ENCODE measurements at regions not wholly inside any gene's neighbourhood (a gene's known extent, or its start where the extent isn't known, plus 50 kb on each side); places are given as distances from the start of the nearest gene placed in this dataset.

GRCh38 chr13:61765940-61766666 is 350.5 kb upstream of the PCDH20 start:
- no peak for DNase-seq (ENCODE audit: low spot score)

- no peak for DNase-seq (ENCODE audit: low spot score)
Observed at GRCh38 chr13:61765181-61765742, 349.6 kb upstream of the PCDH20 start.

- no peak for DNase-seq (ENCODE audit: low spot score)
Observed at GRCh38 chr13:61761690-61762089, 346.0 kb upstream of the PCDH20 start.

GRCh38 chr13:61760102-61760501 is 344.5 kb upstream of the PCDH20 start:
- no peak for DNase-seq (ENCODE audit: low spot score)

- no peak for DNase-seq (ENCODE audit: low spot score)
Observed at GRCh38 chr13:61756031-61756430, 340.4 kb upstream of the PCDH20 start.

- DNase-seq (ENCODE audit: low spot score): no peak
Observed at GRCh38 chr13:61751039-61751438, 335.4 kb upstream of the PCDH20 start.

- DNase-seq (ENCODE audit: low spot score): no peak
Observed at GRCh38 chr13:61738236-61738750, 322.6 kb upstream of the PCDH20 start.

GRCh38 chr13:61734683-61735082 is 319.0 kb upstream of the PCDH20 start:
- no peak for DNase-seq (ENCODE audit: low spot score)

GRCh38 chr13:61728471-61728870 is 312.8 kb upstream of the PCDH20 start:
- peak; percentile 9 for DNase-seq (ENCODE audit: low spot score)

- no peak for DNase-seq (ENCODE audit: low spot score)
Observed at GRCh38 chr13:61727767-61728166, 312.1 kb upstream of the PCDH20 start.

- DNase-seq (ENCODE audit: low spot score): no peak
Observed at GRCh38 chr13:61725806-61726205, 310.2 kb upstream of the PCDH20 start.

- no peak for DNase-seq (ENCODE audit: low spot score)
Observed at GRCh38 chr13:61722119-61722518, 306.5 kb upstream of the PCDH20 start.

GRCh38 chr13:61712621-61713020 is 297.0 kb upstream of the PCDH20 start:
- DNase-seq (ENCODE audit: low spot score): no peak

- no peak for DNase-seq (ENCODE audit: low spot score)
Observed at GRCh38 chr13:61709258-61709657, 293.6 kb upstream of the PCDH20 start.

- DNase-seq (ENCODE audit: low spot score): no peak
Observed at GRCh38 chr13:61706899-61707298, 291.2 kb upstream of the PCDH20 start.

GRCh38 chr13:61700620-61701019 is 285.0 kb upstream of the PCDH20 start:
- no peak for DNase-seq (ENCODE audit: low spot score)

GRCh38 chr13:61700181-61700580 is 284.5 kb upstream of the PCDH20 start:
- DNase-seq (ENCODE audit: low spot score): no peak

GRCh38 chr13:61696676-61697075 is 281.0 kb upstream of the PCDH20 start:
- DNase-seq (ENCODE audit: low spot score): no peak

GRCh38 chr13:61695147-61695546 is 279.5 kb upstream of the PCDH20 start:
- no peak for DNase-seq (ENCODE audit: low spot score)

GRCh38 chr13:61692691-61693090 is 277.0 kb upstream of the PCDH20 start:
- no peak for DNase-seq (ENCODE audit: low spot score)

- peak; percentile 51 for DNase-seq (ENCODE audit: low spot score)
Observed at GRCh38 chr13:61685682-61686012, 270.0 kb upstream of the PCDH20 start.

GRCh38 chr13:61684976-61685681 is 269.5 kb upstream of the PCDH20 start:
- DNase-seq (ENCODE audit: low spot score): no peak

GRCh38 chr13:61672756-61673155 is 257.1 kb upstream of the PCDH20 start:
- DNase-seq (ENCODE audit: low spot score): no peak
